ENCODE measurements at regions not wholly inside any gene's neighbourhood (a gene's known extent, or its start where the extent isn't known, plus 50 kb on each side); places are given as distances from the start of the nearest gene placed in this dataset.

DNA sequence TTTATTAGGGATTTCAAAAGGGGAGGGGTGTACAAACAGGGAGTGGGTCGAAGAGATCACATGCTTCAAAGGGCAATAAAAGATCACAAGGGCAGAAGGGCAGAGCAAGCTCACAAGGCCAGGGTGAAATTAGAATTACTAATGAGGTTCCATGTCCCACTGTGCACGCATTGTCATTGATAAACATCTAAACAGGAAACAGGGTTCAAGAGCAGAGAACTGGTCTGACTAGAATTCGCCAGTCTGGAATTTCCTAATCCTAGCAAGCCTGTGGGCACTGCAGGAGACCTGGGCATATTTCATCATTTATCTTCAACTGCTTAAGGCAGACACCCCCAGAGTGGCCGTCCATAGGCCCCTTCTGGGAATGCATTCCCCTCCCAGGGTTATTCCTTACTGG lies 408.2 kb downstream of the ZNF804A start:
- Histone ChIP-seq H3K14ac (ENCODE audit: insufficient read length) (no peak overlapping the region), H3K4me2 (ENCODE audit: insufficient read depth in 1 of 2, low read depth in 2 of 2, low read length in 2 of 2) (no peak overlapping the region), H2AFZ (ENCODE audit: low read length) (no peak overlapping the region), H3K79me1 (ENCODE audit: low read depth, low read length) (no peaks in the 10 kb centered on the region), H3K9me3 (ENCODE audit: insufficient read depth in 2 of 2, low read depth in 1 of 2, low read length in 1 of 2) (peaks cover 4 to 10% of the 10 kb centered on the region in 2 experiments; a peak in 2 of 4 replicates), H3K9ac (replicated peaks in 1 of 4; ENCODE audit: extremely low read depth in 1 of 4, low read depth in 3 of 4, low read length in 3 of 4) (no peak overlapping the region; a peak in 2 of 7 replicates), H3K79me2 (ENCODE audit: control insufficient read depth in 1 of 2, insufficient read depth in 2 of 2, low read length in 2 of 2) (no peaks in the 10 kb centered on the region), H3K23ac (ENCODE audit: insufficient read length) (no peak overlapping the region), H3K27me3 (replicated peaks in 1 of 4; ENCODE audit: control insufficient read depth in 3 of 4, extremely low read depth in 1 of 4, insufficient read depth in 3 of 4, low read length in 3 of 4) (no peaks in the 10 kb centered on the region), H3K36me3 (ENCODE audit: control insufficient read depth in 2 of 4, insufficient read depth in 4 of 4, low read length in 3 of 4) (no peaks in the 10 kb centered on the region; a peak in 1 of 8 replicates), H3K56ac (replicated peaks; ENCODE audit: insufficient read length, low read depth, low read length) (no peak overlapping the region), H3K27ac (ENCODE audit: low read depth, low read length) (no peak overlapping the region), H3K18ac (ENCODE audit: extremely low read depth, low read length) (no peak overlapping the region), H2BK20ac (ENCODE audit: low read length) (no peak overlapping the region), H3K4ac (replicated peaks; ENCODE audit: insufficient read length, low read depth, low read length) (no peak overlapping the region), H4K91ac (replicated peaks; ENCODE audit: insufficient read length, low read length) (no peak overlapping the region), H3K4me1 (replicated peaks in 1 of 4; ENCODE audit: control insufficient read depth in 3 of 4, insufficient read depth in 4 of 4, low read length in 3 of 4) (0 out of 7 replicates have a peak, but pooled peaks cover 0 to 2% (median 0%) of the 10 kb centered on the region in 4 experiments), H3K4me3 (ENCODE audit: extremely low read depth in 1 of 4, insufficient read depth in 2 of 4, low read depth in 3 of 4, low read length in 4 of 4) (no peak overlapping the region), H2BK12ac (ENCODE audit: low read depth, low read length) (no peak overlapping the region), H4K20me1 (replicated peaks in 1 of 2; ENCODE audit: control insufficient read depth in 1 of 2, insufficient read depth in 2 of 2, low read length in 2 of 2) (no peaks in the 10 kb centered on the region), H3K23me2 (ENCODE audit: low read depth, low read length) (no peaks in the 10 kb centered on the region; the same call in 1 of the 2 replicates), H2BK5ac (ENCODE audit: low read depth, low read length) (peak overlapping the region; percentile 52; the same call in 1 of the 2 replicates), H2AK5ac (ENCODE audit: low read depth, low read length) (no peak overlapping the region), H2BK15ac (ENCODE audit: low read length) (no peak overlapping the region), H2BK120ac (replicated peaks; ENCODE audit: low read depth, low read length) (no peak overlapping the region), H4K5ac (ENCODE audit: insufficient read length, low read depth, low read length) (no peak overlapping the region), H4K8ac (ENCODE audit: extremely low read depth, insufficient read depth, low read length) (no peak overlapping the region)
- peak in 1 of 2 experiments; percentile 49 for DNase-seq (ENCODE audit: low read depth in 1 of 2, low spot score in 2 of 2)
- CTCF ChIA-PET (ENCODE audit: partially characterized antibody) = no interaction called here
- 68% methylated on average over 4 of the region's 4 CpGs; no CpG with 5 or more reads in 1 of the 2 experiments for WGBS, 2 experiments (ENCODE audit: extremely low coverage in 1 of 2, insufficient coverage in 1 of 2, insufficient read length in 1 of 2, insufficient replicate concordance in 2 of 2, low coverage in 1 of 2, low lambda C conversion rate in 2 of 2, missing lambda C conversion rate in 1 of 2)
- POLR2A ChIA-PET (ENCODE audit: partially characterized antibody) = no interaction called here
- peak; percentile 93 for FAIRE-seq
- TF ChIP-seq BCL11A (IDR thresholded peaks at IDR 0.05; ENCODE audit: low read depth in 2 of 2, low read length in 2 of 2) (peak in 1 of 2 experiments; percentile 84), POLR2AphosphoS5 (IDR thresholded peaks at IDR 0.05; ENCODE audit: low read depth, low read length) (no peak), ASH2L (IDR thresholded peaks at IDR 0.05; ENCODE audit: low read length) (no peak), SAP30 (IDR thresholded peaks at IDR 0.05; ENCODE audit: insufficient read depth, insufficient replicate concordance, low read length) (no peak), CHD1 (IDR thresholded peaks at IDR 0.05; ENCODE audit: low read depth, low read length) (no peak), JUND (IDR thresholded peaks at IDR 0.05; ENCODE audit: low read length) (peak; percentile 22; the same call in 1 of the 2 replicates), EZH2 (IDR thresholded peaks at IDR 0.05; ENCODE audit: low read depth, low read length, severe bottlenecking) (no peak), EP300 (IDR thresholded peaks at IDR 0.05; ENCODE audit: borderline replicate concordance in 1 of 2, low read depth in 2 of 2, low read length in 2 of 2) (peak in 1 of 2 experiments; percentile 74; a peak in 1 of 3 replicates), CEBPB (IDR thresholded peaks at IDR 0.05; ENCODE audit: low read depth, low read length) (peak; percentile 91), POU5F1 (IDR thresholded peaks at IDR 0.05; ENCODE audit: low read depth, low read length) (peak; percentile 74; the same call in 1 of the 2 replicates), KDM1A (IDR thresholded peaks at IDR 0.05; ENCODE audit: borderline replicate concordance, low read length) (0 out of 2 replicates have a peak, but pooled peaks have one; percentile 38), ATF3 (IDR thresholded peaks at IDR 0.05; ENCODE audit: insufficient read depth, low read depth, low read length) (0 out of 2 replicates have a peak, but pooled peaks have one; percentile 33)
- TF ChIP-seq, protein P1, sequence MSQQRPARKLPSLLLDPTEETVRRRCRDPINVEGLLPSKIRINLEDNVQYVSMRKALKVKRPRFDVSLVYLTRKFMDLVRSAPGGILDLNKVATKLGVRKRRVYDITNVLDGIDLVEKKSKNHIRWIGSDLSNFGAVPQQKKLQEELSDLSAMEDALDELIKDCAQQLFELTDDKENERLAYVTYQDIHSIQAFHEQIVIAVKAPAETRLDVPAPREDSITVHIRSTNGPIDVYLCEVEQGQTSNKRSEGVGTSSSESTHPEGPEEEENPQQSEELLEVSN (IDR thresholded peaks at IDR 0.05) = no peak

All from H1 (cell line).